MG63 (cell line): ENCODE measurements at regions not wholly inside any gene's neighbourhood (a gene's known extent, or its start where the extent isn't known, plus 50 kb on each side); places are given as distances from the start of the nearest gene placed in this dataset.
"Not testable (repeated sequence)": the region's sequence is repeated elsewhere in the genome, so short reads cannot be mapped to it uniquely, and the experiment has no call there.

Experiments used
- DNase-seq: peaks from one replicate; pipeline ENCODE4 v3.0.0-alpha.2; 2020
- H3K27me3 ChIP-seq: fragments of 250-450 bp; sonication (Bioruptor Pico); 2 replicates; pipeline ENCODE4 v1.5.1; 2020; ENCODE audit warnings: mild to moderate bottlenecking, moderate library complexity
- H3K36me3 ChIP-seq: fragments of 250-450 bp; sonication (Bioruptor Pico); 2 replicates; pipeline ENCODE4 v1.5.1; 2020; ENCODE audit warnings: mild to moderate bottlenecking, moderate library complexity
- H3K4me3 ChIP-seq: fragments of 250-450 bp; sonication (Bioruptor Pico); 2 replicates; pipeline ENCODE4 v1.5.1; 2020; ENCODE audit warnings: mild to moderate bottlenecking, moderate library complexity
- H3K9me3 ChIP-seq: fragments of 250-450 bp; sonication (Bioruptor Pico); 2 replicates; pipeline ENCODE4 v1.5.1; 2020; ENCODE audit warnings: mild to moderate bottlenecking, moderate library complexity

DNA sequence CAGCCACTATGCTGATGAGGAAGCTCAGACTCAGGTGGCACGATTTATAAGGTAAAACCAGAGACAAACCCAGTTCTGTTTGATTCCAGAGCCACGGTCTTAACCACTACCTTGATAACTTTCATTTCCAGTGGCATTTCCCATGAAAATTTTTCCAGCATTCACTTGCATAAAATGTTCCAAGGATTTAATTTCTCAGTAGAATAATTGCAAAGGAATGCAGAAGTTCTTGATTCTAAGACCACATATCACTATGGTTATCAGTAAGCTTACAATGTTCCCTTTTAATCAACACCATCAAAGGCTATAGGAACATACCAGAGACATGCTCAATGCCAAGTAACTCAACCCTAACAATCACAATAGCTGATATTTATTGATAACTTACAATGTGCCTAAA lies 306.0 kb upstream of the HS3ST5 start:
- no peak for DNase-seq

DNA sequence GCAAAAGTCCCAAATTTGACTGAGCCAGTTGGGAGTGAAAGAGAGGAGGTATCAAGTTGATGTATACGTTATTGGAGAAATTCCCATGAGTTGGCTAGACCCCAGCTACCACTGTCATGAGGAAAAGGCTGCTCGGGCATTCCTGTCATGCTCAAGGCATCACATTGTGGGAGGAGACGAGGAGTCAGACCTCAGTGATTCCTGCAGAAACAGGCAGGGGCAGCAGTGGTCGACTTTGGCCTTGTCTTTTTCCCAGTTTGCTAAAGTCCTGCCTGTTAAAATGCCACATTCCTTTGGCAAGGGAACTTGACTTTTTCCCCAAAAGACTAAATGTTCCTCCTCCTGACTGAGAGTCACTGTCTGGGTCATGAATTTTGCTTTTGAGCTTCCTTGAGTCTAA lies 295.5 kb upstream of the HS3ST5 start:
- no peak overlapping the region for H3K4me3 ChIP-seq
- peaks cover 10% of the 10 kb centered on the region for H3K9me3 ChIP-seq
- DNase-seq = peak; percentile 12
- no peaks in the 10 kb centered on the region for H3K36me3 ChIP-seq
- no peaks in the 10 kb centered on the region for H3K27me3 ChIP-seq

More for the DNA sequence above, 306.0 kb upstream of the HS3ST5 start:
- no peaks in the 10 kb centered on the region for H3K27me3 ChIP-seq
- no peaks in the 10 kb centered on the region for H3K9me3 ChIP-seq
- H3K4me3 ChIP-seq = no peak overlapping the region
- no peaks in the 10 kb centered on the region for H3K36me3 ChIP-seq

GRCh38 chr6:114634016-114634415 lies 291.2 kb upstream of the HS3ST5 start:
- no peaks in the 10 kb centered on the region for H3K27me3 ChIP-seq
- H3K4me3 ChIP-seq = no peak overlapping the region
- peak; percentile 56 for DNase-seq
- H3K36me3 ChIP-seq = no peaks in the 10 kb centered on the region
- peaks cover 10% of the 10 kb centered on the region for H3K9me3 ChIP-seq

DNA sequence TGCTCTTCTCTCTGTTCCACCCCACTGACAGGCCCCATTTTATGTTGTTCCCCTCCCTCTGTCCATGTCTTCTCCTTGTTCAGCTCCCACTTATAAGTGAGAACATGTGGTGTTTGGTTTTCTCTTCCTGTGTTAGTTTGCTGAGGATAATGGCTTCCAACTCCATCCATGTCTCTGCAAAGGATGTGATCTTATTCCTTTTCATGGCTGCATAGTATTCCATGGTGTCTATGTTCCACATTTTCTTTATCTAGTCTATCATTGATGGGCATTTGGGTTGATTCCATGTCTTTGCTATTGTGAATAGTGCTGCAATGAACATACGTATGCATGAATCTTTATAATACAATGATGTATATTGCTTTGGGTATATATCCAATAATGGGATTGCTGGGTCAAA lies 283.4 kb upstream of the HS3ST5 start:
- DNase-seq, H3K36me3 ChIP-seq, H3K9me3 ChIP-seq, H3K4me3 ChIP-seq, H3K27me3 ChIP-seq: not testable (repeated sequence)

DNA sequence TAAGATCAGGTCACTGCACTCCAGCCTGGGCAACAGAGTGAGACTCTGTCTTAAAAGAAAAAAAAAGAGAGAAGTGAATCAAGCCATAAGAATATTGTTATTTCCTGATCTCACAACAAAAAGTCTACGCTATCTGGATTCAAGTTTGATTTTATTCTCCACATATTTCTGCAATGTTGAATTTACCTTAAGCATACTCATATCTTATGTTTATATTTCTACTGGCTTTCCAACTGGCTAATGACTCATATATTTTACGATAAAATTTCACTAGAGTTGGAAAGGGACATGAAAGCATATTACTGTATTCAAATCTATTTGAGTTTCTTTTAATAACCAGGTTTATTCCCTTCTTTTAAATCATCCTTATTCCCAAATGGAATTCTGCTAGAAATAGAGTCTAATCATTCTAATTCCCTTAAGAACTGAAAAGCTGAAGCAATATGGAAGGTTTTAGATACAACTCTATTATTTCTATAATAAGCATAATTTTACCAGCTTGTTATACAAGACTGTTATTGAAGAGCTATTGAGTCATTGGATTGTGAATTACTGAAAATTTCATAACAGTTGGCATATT lies 276.9 kb upstream of the HS3ST5 start:
- no peaks in the 10 kb centered on the region for H3K9me3 ChIP-seq
- DNase-seq = no peak
- no peak overlapping the region for H3K4me3 ChIP-seq
- H3K36me3 ChIP-seq = no peaks in the 10 kb centered on the region
- no peaks in the 10 kb centered on the region for H3K27me3 ChIP-seq

- DNase-seq = no peak
- no peaks in the 10 kb centered on the region for H3K36me3 ChIP-seq
- H3K9me3 ChIP-seq = no peaks in the 10 kb centered on the region
- no peak overlapping the region for H3K4me3 ChIP-seq
- H3K27me3 ChIP-seq = no peaks in the 10 kb centered on the region
These were observed 268.9 kb upstream of the HS3ST5 start for GRCh38 chr6:114611696-114612095.

DNA sequence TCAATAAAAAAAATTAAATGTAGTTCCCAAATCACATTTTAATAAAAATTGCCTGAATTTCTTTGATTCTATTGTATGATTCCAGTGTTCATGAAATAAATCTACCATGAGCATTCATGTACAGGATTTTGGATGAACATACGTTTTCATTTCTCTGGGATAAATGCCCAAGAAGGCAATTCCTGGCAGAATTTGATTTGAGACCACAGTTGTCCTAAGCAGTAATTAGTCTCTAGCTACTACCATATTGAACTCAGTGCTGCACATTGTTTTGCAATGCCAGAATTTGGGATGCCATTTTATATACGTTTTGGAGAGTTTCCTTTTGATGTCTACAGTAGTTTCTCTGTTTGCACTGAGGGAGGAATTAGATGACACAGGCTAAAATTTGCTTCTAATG lies 265.3 kb upstream of the HS3ST5 start:
- no peaks in the 10 kb centered on the region for H3K9me3 ChIP-seq
- no peaks in the 10 kb centered on the region for H3K27me3 ChIP-seq
- no peak overlapping the region for H3K4me3 ChIP-seq
- no peaks in the 10 kb centered on the region for H3K36me3 ChIP-seq
- DNase-seq = no peak

- Histone ChIP-seq H3K9me3 (no peaks in the 10 kb centered on the region), H3K36me3 (no peaks in the 10 kb centered on the region), H3K4me3 (no peak overlapping the region), H3K27me3 (no peaks in the 10 kb centered on the region)
- DNase-seq = no peak
These were observed 262.8 kb upstream of the HS3ST5 start for GRCh38 chr6:114605656-114606055.

GRCh38 chr6:114600381-114600780 lies 257.6 kb upstream of the HS3ST5 start:
- no peak for DNase-seq
- Histone ChIP-seq H3K4me3 (no peak overlapping the region), H3K9me3 (no peaks in the 10 kb centered on the region), H3K36me3 (no peaks in the 10 kb centered on the region), H3K27me3 (no peaks in the 10 kb centered on the region)

- no peak for DNase-seq
- H3K36me3 ChIP-seq = no peaks in the 10 kb centered on the region
- no peaks in the 10 kb centered on the region for H3K27me3 ChIP-seq
- no peak overlapping the region for H3K4me3 ChIP-seq
- H3K9me3 ChIP-seq = no peaks in the 10 kb centered on the region
These were observed 252.8 kb upstream of the HS3ST5 start for GRCh38 chr6:114595591-114595990.

DNA sequence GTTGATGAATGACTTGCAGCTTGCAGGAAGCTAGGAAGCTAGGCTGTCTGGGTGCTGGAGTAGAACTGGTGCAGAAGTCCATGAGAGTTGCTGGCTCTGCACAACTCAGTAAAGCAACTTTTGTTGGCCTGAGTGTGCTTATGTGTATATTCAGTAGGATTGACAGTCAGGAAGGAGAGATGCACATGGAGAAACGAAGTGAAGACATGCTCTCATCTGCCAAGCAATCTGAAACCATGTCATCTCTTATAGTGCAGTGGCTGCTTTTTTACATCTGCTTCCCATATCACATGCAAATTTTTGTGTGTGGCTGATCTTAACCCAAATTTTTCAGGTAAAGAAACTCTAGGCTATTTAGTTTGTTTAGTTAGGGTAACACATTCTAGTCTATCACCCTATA lies 252.4 kb upstream of the HS3ST5 start:
- Histone ChIP-seq H3K4me3 (no peak overlapping the region), H3K9me3 (no peaks in the 10 kb centered on the region), H3K36me3 (no peaks in the 10 kb centered on the region), H3K27me3 (no peaks in the 10 kb centered on the region)
- no peak for DNase-seq

- H3K36me3 ChIP-seq = no peaks in the 10 kb centered on the region
- no peak for DNase-seq
- H3K9me3 ChIP-seq = no peaks in the 10 kb centered on the region
- no peak overlapping the region for H3K4me3 ChIP-seq
- H3K27me3 ChIP-seq = no peaks in the 10 kb centered on the region
These were observed 249.7 kb upstream of the HS3ST5 start for GRCh38 chr6:114592506-114592905.

GRCh38 chr6:114588726-114589125 lies 245.9 kb upstream of the HS3ST5 start:
- Histone ChIP-seq H3K9me3 (0 out of 2 replicates have a peak, but pooled peaks cover 1% of the 10 kb centered on the region), H3K27me3 (no peaks in the 10 kb centered on the region), H3K4me3 (no peak overlapping the region), H3K36me3 (no peaks in the 10 kb centered on the region)
- DNase-seq = no peak

GRCh38 chr6:114586298-114586697 lies 243.5 kb upstream of the HS3ST5 start:
- no peaks in the 10 kb centered on the region for H3K36me3 ChIP-seq
- H3K27me3 ChIP-seq = no peaks in the 10 kb centered on the region
- 0 out of 2 replicates have a peak, but pooled peaks cover 9% of the 10 kb centered on the region for H3K9me3 ChIP-seq
- DNase-seq = no peak
- no peak overlapping the region for H3K4me3 ChIP-seq

DNA sequence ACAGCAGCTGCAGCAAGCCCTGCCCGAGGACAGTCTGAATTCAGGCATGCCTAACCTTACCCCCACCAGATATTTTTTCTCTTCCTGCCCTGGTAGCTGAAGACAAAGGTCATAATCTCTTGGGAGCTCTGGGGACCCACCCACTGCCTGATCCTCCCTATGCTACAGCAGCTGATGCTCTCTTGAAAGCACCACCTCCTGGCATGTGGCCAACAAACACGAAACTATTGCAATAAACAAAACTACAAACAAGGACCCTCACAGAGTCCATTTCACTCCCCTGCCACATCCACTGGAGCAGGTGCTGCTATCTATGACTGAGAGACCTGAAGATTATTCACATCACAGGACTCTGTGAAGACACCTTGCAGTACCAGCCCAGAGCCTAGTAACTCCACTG lies 238.5 kb upstream of the HS3ST5 start:
- Histone ChIP-seq H3K9me3 (0 out of 2 replicates have a peak, but pooled peaks cover 9% of the 10 kb centered on the region), H3K4me3 (no peak overlapping the region), H3K27me3 (no peaks in the 10 kb centered on the region), H3K36me3 (no peaks in the 10 kb centered on the region)
- no peak for DNase-seq

DNA sequence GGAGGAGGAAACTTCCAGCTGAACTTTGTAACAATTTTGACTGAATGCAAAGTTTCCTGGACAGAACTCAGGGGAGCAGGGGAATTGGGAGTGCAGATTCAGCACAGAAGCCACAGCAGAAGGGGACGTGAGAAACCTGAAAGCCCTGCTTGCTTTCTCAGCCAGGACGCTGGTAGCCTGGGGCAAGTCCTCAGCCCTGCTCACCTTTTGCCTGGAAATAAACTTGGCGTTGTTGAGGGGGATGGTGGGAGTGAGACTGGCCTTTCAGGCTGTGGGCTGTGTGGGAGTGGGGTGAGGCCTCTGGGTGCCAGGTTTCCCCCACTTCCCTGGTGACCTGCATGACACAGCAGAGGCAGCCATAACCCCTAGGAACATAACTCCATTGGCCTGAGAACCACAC lies 238.1 kb upstream of the HS3ST5 start:
- H3K36me3 ChIP-seq = no peaks in the 10 kb centered on the region
- H3K9me3 ChIP-seq = 0 out of 2 replicates have a peak, but pooled peaks cover 9% of the 10 kb centered on the region
- H3K4me3 ChIP-seq = no peak overlapping the region
- DNase-seq = no peak
- H3K27me3 ChIP-seq = no peaks in the 10 kb centered on the region

DNA sequence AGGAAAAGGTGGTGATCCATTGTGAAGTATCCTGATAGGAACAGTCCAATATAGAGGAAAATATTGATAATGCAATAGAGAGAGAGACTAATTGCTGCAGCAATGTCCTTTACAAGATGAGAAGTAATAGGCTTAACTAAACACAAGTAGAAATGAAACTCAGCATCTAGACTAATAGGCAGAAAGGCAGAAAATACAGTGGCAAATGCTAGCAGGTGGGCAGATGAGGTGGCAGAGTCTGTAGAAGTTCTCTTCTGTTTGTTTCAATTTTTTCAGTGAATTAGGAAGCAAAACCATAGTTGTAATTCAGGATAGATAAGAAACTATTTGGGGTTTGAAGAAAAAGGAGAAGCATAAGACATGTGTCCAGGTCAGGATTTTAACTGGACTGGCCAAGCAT lies 236.7 kb upstream of the HS3ST5 start:
- Histone ChIP-seq H3K4me3 (no peak overlapping the region), H3K27me3 (no peaks in the 10 kb centered on the region), H3K36me3 (no peaks in the 10 kb centered on the region), H3K9me3 (0 out of 2 replicates have a peak, but pooled peaks cover 9% of the 10 kb centered on the region)
- DNase-seq = no peak

DNA sequence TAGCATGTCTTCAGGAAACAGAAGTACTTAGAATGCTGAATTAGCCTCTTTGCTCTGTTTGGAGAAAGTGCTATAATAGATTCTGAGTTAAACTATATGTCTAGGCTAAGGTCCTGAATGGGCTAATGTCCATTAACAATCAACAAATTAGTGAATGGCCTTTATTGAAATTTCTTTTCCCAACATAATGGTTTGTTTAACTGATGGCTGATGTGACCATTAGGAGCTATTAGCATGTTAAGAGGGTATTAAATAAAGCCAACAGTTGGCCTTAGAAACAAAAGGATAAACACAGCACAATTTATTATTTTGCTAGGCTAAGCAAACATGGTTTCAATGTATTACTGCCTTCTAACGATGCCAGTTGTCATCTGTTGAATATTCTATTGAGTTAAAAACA lies 234.3 kb upstream of the HS3ST5 start:
- no peaks in the 10 kb centered on the region for H3K27me3 ChIP-seq
- no peak for DNase-seq

DNA sequence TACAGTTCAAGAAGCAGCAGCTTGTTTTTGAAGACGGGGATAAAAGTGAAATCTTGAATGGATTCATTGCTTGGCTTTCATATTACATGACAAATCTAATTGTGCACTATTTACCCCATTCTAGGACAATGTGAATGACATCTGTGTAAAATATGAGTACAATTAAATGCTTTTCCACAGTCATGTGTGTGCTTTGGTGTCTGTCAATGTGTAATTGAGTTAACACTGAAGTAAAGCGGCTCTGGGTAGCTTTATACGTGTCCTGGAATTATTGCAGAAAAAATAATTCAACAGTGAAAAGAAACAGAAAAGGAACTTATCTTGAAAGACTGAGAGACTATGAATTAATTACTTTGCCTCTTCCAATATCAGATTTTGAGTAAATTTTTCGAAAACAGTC lies 233.5 kb upstream of the HS3ST5 start:
- no peak for DNase-seq
- H3K36me3 ChIP-seq = no peaks in the 10 kb centered on the region

More for the DNA sequence above, 234.3 kb upstream of the HS3ST5 start:
- H3K4me3 ChIP-seq = no peak overlapping the region
- no peaks in the 10 kb centered on the region for H3K36me3 ChIP-seq
- H3K9me3 ChIP-seq = no peaks in the 10 kb centered on the region

More for the DNA sequence above, 233.5 kb upstream of the HS3ST5 start:
- H3K4me3 ChIP-seq = no peak overlapping the region
- H3K27me3 ChIP-seq = no peaks in the 10 kb centered on the region
- no peaks in the 10 kb centered on the region for H3K9me3 ChIP-seq
